WTC11 (cell line): ENCODE measurements at regions not wholly inside any gene's neighbourhood (a gene's known extent, or its start where the extent isn't known, plus 50 kb on each side); places are given as distances from the start of the nearest gene placed in this dataset.

Experiments
- ATAC-seq: fragments of 200-7000 bp; cut with Tn5 transposase; 2 replicates; pipeline ENCODE4 v1.10.0; 2021; ENCODE audit warnings: mild to moderate bottlenecking, moderate library complexity
- CTCF ChIA-PET: fragments of 300-600 bp; sonication (Branson Sonifier 250); formaldehyde crosslinking; loops from one replicate; lab custom pipeline; 2021; ENCODE audit warnings: antibody characterized with exemption; lab: Charles Lee
- POLR2A ChIA-PET: fragments of 350-600 bp; sonication (Branson Sonifier 250); formaldehyde crosslinking; loops from one replicate; lab custom pipeline; 2021; ENCODE audit warnings: antibody characterized with exemption; lab: Charles Lee
- DNase-seq: peaks from one replicate; pipeline ENCODE4 v3.0.0; 2021; ENCODE audit warnings: low spot score
- H3K27ac Mint-ChIP-seq: 2 replicates; pipeline ENCODE4 v1.8.0; 2021; ENCODE audit warnings: mixed read lengths
- H3K27me3 Mint-ChIP-seq: 2 replicates; pipeline ENCODE4 v1.8.0; 2021; ENCODE audit warnings: low read depth, mild to moderate bottlenecking, moderate library complexity, mixed read lengths
- H3K36me3 Mint-ChIP-seq: 2 replicates; pipeline ENCODE4 v1.8.0; 2021; ENCODE audit warnings: mixed read lengths
- H3K4me1 Mint-ChIP-seq: 2 replicates; pipeline ENCODE4 v1.8.0; 2022; ENCODE audit warnings: mixed read lengths
- H3K4me3 Mint-ChIP-seq: 2 replicates; pipeline ENCODE4 v1.8.0; 2021; ENCODE audit warnings: mild to moderate bottlenecking, moderate library complexity, mixed read lengths
- H3K9me3 Mint-ChIP-seq: 2 replicates; pipeline ENCODE4 v1.8.0; 2021; ENCODE audit warnings: mixed read lengths
- CBFB ChIP-seq: sonication (generic); formaldehyde crosslinking; IDR thresholded peaks from 2 replicates; pipeline ENCODE4 v1.8.1; 2022; ENCODE audit warnings: mild to moderate bottlenecking, low read depth, missing genetic modification reagents
- HMGA2 ChIP-seq: fragments of 250-450 bp; sonication (Bioruptor Pico); IDR thresholded peaks from 2 replicates; pipeline ENCODE4 v1.4.0; 2021; ENCODE audit warnings: mild to moderate bottlenecking, moderate library complexity
- JAZF1 ChIP-seq: fragments of 250-450 bp; sonication (Bioruptor Pico); IDR thresholded peaks from 2 replicates; pipeline ENCODE4 v1.9.0; 2021; ENCODE audit warnings: moderate library complexity, mild to moderate bottlenecking, inconsistent platforms
- MXD4 ChIP-seq: fragments of 250-450 bp; sonication (Bioruptor Pico); IDR thresholded peaks from 2 replicates; pipeline ENCODE4 v1.8.0; 2021; ENCODE audit warnings: mild to moderate bottlenecking, moderate library complexity, borderline replicate concordance
- NFYB ChIP-seq: sonication (generic); formaldehyde crosslinking; conservative IDR thresholded peaks from 2 replicates; pipeline ENCODE4 v1.8.0; 2022; ENCODE audit warnings: low read depth, missing genetic modification reagents
- NR3C1 ChIP-seq: sonication (generic); formaldehyde crosslinking; conservative IDR thresholded peaks from 2 replicates; pipeline ENCODE4 v1.8.1; 2023; ENCODE audit warnings: low read depth, mild to moderate bottlenecking, missing genetic modification reagents
- PRRX2 ChIP-seq: fragments of 250-450 bp; sonication (Bioruptor Pico); IDR thresholded peaks from 2 replicates; pipeline ENCODE4 v1.8.0; 2021; ENCODE audit warnings: mild to moderate bottlenecking
- TEAD4 ChIP-seq: sonication (generic); formaldehyde crosslinking; IDR thresholded peaks from 2 replicates; pipeline ENCODE4 v1.8.0; 2022; ENCODE audit warnings: mild to moderate bottlenecking, missing genetic modification reagents
- TP53 ChIP-seq: sonication (generic); formaldehyde crosslinking; IDR thresholded peaks from 2 replicates; pipeline ENCODE4 v1.8.1; 2023; ENCODE audit warnings: mild to moderate bottlenecking, missing genetic modification reagents
- ZBTB21 ChIP-seq: sonication (generic); formaldehyde crosslinking; IDR thresholded peaks from 2 replicates; pipeline ENCODE4 v1.8.1; 2023; ENCODE audit warnings: mild to moderate bottlenecking, missing genetic modification reagents, borderline replicate concordance
- ZNF121 ChIP-seq: sonication (generic); formaldehyde crosslinking; IDR thresholded peaks from 2 replicates; pipeline ENCODE4 v1.8.0; 2023; ENCODE audit warnings: missing genetic modification reagents
- ZNF232 ChIP-seq: sonication (generic); formaldehyde crosslinking; IDR thresholded peaks from 2 replicates; pipeline ENCODE4 v1.8.0; 2022; ENCODE audit warnings: mild to moderate bottlenecking, missing genetic modification reagents
- ZNF263 ChIP-seq: sonication (generic); formaldehyde crosslinking; IDR thresholded peaks from 2 replicates; pipeline ENCODE4 v1.8.1; 2022; ENCODE audit warnings: low read depth, mild to moderate bottlenecking, moderate library complexity, missing genetic modification reagents
- TF ChIP-seq, protein P1 (sequence below): sonication (generic); formaldehyde crosslinking; IDR thresholded peaks from 2 replicates; pipeline ENCODE4 v1.8.1; 2022; ENCODE audit warnings: mild to moderate bottlenecking, missing genetic modification reagents, moderate library complexity, borderline replicate concordance
- TF ChIP-seq, protein P2 (sequence below): sonication (generic); formaldehyde crosslinking; IDR thresholded peaks from 2 replicates; pipeline ENCODE4 v1.8.1; 2022; ENCODE audit warnings: mild to moderate bottlenecking, moderate library complexity, missing genetic modification reagents
- TF ChIP-seq, protein P3 (sequence below): sonication (generic); formaldehyde crosslinking; IDR thresholded peaks from 2 replicates; pipeline ENCODE4 v1.8.1; 2023; ENCODE audit warnings: mild to moderate bottlenecking, missing genetic modification reagents, moderate library complexity
- TF ChIP-seq, protein P4 (sequence below): sonication (generic); formaldehyde crosslinking; IDR thresholded peaks from 2 replicates; pipeline ENCODE4 v1.8.1; 2023; ENCODE audit warnings: mild to moderate bottlenecking, missing genetic modification reagents, moderate library complexity
- TF ChIP-seq, protein P5 (sequence below): sonication (generic); formaldehyde crosslinking; IDR thresholded peaks from 2 replicates; pipeline ENCODE4 v1.8.0; 2023; ENCODE audit warnings: missing genetic modification reagents, mild to moderate bottlenecking, borderline replicate concordance
- TF ChIP-seq, protein P6 (sequence below): fragments of 250-450 bp; sonication (Bioruptor Pico); conservative IDR thresholded peaks from 2 replicates; pipeline ENCODE4 v1.9.0; 2021; ENCODE audit warnings: mild to moderate bottlenecking
- TF ChIP-seq, protein P7 (sequence below): sonication (generic); formaldehyde crosslinking; conservative IDR thresholded peaks from 2 replicates; pipeline ENCODE4 v1.8.1; 2022; ENCODE audit warnings: mild to moderate bottlenecking, missing genetic modification reagents
- TF ChIP-seq, protein P8 (sequence below): fragments of 250-450 bp; sonication (Bioruptor Pico); IDR thresholded peaks from 2 replicates; pipeline ENCODE4 v1.9.0; 2021; ENCODE audit warnings: mild to moderate bottlenecking
- TF ChIP-seq, protein P9 (sequence below): sonication (generic); formaldehyde crosslinking; IDR thresholded peaks from 2 replicates; pipeline ENCODE4 v1.8.0; 2023; ENCODE audit warnings: missing genetic modification reagents

DNA sequence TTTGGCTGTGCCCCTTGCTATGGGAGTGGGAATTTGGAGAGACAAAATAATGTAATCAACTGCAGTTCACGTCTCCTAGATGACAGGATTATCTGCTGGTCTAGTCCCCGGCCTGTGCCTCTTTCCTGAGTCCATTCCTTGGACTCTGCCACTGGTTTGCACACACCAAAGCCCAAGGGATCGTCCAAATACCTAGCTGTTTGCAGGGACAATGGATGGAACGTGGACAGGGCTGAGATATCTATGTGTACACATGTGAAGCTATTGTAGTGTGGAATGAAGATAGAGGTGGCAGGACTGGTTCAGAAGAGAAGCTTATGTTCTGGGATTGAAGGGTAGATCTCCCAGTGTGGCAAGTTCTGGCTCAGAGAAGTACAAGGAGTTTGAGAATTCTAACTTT, 198.3 kb upstream of the PITX2 start (continued):
- TF ChIP-seq, protein P1, sequence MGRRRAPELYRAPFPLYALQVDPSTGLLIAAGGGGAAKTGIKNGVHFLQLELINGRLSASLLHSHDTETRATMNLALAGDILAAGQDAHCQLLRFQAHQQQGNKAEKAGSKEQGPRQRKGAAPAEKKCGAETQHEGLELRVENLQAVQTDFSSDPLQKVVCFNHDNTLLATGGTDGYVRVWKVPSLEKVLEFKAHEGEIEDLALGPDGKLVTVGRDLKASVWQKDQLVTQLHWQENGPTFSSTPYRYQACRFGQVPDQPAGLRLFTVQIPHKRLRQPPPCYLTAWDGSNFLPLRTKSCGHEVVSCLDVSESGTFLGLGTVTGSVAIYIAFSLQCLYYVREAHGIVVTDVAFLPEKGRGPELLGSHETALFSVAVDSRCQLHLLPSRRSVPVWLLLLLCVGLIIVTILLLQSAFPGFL (CRISPR knock-in tag): no peak
- TF ChIP-seq MXD4 (CRISPR knock-in tag) (no peak), ZNF232 (CRISPR knock-in tag) (no peak), PRRX2 (CRISPR knock-in tag) (no peak), ZNF121 (CRISPR knock-in tag) (no peak), ZBTB21 (CRISPR knock-in tag) (no peak), ZNF263 (CRISPR knock-in tag) (no peak), TEAD4 (CRISPR knock-in tag) (no peak), HMGA2 (CRISPR knock-in tag) (no peak)
- TF ChIP-seq, protein P2, sequence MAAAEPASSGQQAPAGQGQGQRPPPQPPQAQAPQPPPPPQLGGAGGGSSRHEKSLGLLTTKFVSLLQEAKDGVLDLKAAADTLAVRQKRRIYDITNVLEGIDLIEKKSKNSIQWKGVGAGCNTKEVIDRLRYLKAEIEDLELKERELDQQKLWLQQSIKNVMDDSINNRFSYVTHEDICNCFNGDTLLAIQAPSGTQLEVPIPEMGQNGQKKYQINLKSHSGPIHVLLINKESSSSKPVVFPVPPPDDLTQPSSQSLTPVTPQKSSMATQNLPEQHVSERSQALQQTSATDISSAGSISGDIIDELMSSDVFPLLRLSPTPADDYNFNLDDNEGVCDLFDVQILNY (CRISPR knock-in tag): no peak
- TF ChIP-seq, protein P3, sequence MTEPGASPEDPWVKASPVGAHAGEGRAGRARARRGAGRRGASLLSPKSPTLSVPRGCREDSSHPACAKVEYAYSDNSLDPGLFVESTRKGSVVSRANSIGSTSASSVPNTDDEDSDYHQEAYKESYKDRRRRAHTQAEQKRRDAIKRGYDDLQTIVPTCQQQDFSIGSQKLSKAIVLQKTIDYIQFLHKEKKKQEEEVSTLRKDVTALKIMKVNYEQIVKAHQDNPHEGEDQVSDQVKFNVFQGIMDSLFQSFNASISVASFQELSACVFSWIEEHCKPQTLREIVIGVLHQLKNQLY: no peak

DNA sequence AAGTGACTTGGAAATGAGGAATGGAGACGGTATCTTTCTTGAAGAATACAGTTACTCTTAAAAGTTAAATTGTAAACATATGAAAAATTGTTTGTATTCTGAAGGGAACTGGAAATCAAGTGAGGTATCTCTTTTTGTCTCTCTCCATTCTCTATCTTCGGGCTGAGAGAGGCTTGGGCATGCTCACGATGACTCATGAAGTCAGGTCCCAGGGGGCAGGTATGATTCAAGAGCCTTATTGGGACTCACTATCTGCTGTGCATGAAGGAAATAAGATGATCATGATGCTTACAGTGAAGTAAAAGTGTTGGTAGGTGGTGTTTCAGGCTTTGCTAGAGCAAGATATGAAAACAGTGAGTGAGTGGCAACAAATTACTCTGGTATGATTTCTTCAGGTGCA, 200.4 kb upstream of the PITX2 start:
- no peaks in the 10 kb centered on the region for H3K36me3 Mint-ChIP-seq
- DNase-seq: no peak
- H3K4me1 Mint-ChIP-seq: no peaks in the 10 kb centered on the region
- POLR2A ChIA-PET: no interaction called here
- CTCF ChIA-PET: no interaction called here
- no peak for ATAC-seq
- no peaks in the 10 kb centered on the region for H3K27me3 Mint-ChIP-seq
- H3K27ac Mint-ChIP-seq: no peak overlapping the region
- H3K9me3 Mint-ChIP-seq: peaks cover 6% of the 10 kb centered on the region
- no peak overlapping the region for H3K4me3 Mint-ChIP-seq
- TF ChIP-seq, protein P3: no peak
- TF ChIP-seq, protein P4, sequence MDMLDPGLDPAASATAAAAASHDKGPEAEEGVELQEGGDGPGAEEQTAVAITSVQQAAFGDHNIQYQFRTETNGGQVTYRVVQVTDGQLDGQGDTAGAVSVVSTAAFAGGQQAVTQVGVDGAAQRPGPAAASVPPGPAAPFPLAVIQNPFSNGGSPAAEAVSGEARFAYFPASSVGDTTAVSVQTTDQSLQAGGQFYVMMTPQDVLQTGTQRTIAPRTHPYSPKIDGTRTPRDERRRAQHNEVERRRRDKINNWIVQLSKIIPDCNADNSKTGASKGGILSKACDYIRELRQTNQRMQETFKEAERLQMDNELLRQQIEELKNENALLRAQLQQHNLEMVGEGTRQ (CRISPR knock-in tag): no peak
- TF ChIP-seq, protein P5, sequence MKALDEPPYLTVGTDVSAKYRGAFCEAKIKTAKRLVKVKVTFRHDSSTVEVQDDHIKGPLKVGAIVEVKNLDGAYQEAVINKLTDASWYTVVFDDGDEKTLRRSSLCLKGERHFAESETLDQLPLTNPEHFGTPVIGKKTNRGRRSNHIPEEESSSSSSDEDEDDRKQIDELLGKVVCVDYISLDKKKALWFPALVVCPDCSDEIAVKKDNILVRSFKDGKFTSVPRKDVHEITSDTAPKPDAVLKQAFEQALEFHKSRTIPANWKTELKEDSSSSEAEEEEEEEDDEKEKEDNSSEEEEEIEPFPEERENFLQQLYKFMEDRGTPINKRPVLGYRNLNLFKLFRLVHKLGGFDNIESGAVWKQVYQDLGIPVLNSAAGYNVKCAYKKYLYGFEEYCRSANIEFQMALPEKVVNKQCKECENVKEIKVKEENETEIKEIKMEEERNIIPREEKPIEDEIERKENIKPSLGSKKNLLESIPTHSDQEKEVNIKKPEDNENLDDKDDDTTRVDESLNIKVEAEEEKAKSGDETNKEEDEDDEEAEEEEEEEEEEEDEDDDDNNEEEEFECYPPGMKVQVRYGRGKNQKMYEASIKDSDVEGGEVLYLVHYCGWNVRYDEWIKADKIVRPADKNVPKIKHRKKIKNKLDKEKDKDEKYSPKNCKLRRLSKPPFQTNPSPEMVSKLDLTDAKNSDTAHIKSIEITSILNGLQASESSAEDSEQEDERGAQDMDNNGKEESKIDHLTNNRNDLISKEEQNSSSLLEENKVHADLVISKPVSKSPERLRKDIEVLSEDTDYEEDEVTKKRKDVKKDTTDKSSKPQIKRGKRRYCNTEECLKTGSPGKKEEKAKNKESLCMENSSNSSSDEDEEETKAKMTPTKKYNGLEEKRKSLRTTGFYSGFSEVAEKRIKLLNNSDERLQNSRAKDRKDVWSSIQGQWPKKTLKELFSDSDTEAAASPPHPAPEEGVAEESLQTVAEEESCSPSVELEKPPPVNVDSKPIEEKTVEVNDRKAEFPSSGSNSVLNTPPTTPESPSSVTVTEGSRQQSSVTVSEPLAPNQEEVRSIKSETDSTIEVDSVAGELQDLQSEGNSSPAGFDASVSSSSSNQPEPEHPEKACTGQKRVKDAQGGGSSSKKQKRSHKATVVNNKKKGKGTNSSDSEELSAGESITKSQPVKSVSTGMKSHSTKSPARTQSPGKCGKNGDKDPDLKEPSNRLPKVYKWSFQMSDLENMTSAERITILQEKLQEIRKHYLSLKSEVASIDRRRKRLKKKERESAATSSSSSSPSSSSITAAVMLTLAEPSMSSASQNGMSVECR (CRISPR knock-in tag): no peak
- TF ChIP-seq JAZF1 (CRISPR knock-in tag): no peak
- no peak for TF ChIP-seq TEAD4 (CRISPR knock-in tag)
- TF ChIP-seq, protein P6, sequence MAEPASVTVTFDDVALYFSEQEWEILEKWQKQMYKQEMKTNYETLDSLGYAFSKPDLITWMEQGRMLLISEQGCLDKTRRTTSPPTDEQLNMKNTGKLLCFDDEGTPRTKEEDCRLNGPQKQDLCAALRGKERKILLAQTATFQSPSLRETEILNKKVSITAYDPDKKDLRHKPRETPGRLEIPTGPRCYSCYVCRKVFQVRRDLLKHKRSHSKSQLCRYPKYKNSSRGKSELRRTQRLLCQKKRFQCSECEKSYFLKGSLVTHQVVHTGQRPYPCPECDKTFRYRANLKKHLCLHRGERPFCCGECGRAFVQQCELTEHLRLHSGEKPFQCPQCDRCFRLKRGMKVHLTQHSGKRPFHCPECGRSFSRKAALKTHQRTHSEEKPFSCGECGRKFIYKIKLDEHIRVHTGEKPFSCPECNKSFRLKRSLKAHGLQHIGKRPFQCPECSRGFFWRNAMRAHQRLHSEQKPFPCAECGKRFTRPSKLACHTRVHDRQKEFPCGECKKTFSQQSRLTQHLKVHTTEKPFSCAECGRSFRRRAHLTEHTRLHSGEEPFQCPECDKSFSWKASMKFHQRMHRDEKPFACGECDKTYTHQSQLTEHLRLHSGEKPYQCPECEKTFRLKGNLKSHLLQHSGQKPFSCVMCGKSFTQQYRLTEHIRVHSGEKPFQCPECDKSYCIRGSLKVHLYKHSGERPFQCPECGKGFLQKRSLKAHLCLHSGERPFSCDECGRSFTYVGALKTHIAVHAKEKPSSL: no peak
- TF ChIP-seq ZNF121 (CRISPR knock-in tag): no peak
- no peak for TF ChIP-seq CBFB (CRISPR knock-in tag)
- TF ChIP-seq NR3C1: no peak
- TF ChIP-seq, protein P7, sequence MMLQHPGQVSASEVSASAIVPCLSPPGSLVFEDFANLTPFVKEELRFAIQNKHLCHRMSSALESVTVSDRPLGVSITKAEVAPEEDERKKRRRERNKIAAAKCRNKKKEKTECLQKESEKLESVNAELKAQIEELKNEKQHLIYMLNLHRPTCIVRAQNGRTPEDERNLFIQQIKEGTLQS (CRISPR knock-in tag): no peak
- no peak for TF ChIP-seq TP53
- TF ChIP-seq, protein P8, sequence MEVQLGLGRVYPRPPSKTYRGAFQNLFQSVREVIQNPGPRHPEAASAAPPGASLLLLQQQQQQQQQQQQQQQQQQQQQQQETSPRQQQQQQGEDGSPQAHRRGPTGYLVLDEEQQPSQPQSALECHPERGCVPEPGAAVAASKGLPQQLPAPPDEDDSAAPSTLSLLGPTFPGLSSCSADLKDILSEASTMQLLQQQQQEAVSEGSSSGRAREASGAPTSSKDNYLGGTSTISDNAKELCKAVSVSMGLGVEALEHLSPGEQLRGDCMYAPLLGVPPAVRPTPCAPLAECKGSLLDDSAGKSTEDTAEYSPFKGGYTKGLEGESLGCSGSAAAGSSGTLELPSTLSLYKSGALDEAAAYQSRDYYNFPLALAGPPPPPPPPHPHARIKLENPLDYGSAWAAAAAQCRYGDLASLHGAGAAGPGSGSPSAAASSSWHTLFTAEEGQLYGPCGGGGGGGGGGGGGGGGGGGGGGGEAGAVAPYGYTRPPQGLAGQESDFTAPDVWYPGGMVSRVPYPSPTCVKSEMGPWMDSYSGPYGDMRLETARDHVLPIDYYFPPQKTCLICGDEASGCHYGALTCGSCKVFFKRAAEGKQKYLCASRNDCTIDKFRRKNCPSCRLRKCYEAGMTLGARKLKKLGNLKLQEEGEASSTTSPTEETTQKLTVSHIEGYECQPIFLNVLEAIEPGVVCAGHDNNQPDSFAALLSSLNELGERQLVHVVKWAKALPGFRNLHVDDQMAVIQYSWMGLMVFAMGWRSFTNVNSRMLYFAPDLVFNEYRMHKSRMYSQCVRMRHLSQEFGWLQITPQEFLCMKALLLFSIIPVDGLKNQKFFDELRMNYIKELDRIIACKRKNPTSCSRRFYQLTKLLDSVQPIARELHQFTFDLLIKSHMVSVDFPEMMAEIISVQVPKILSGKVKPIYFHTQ (CRISPR knock-in tag): no peak
- no peak for TF ChIP-seq NFYB
- TF ChIP-seq, protein P9, sequence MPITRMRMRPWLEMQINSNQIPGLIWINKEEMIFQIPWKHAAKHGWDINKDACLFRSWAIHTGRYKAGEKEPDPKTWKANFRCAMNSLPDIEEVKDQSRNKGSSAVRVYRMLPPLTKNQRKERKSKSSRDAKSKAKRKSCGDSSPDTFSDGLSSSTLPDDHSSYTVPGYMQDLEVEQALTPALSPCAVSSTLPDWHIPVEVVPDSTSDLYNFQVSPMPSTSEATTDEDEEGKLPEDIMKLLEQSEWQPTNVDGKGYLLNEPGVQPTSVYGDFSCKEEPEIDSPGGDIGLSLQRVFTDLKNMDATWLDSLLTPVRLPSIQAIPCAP (CRISPR knock-in tag): no peak
